ENCODE measurements at regions not wholly inside any gene's neighbourhood (a gene's known extent, or its start where the extent isn't known, plus 50 kb on each side); places are given as distances from the start of the nearest gene placed in this dataset.

DNA sequence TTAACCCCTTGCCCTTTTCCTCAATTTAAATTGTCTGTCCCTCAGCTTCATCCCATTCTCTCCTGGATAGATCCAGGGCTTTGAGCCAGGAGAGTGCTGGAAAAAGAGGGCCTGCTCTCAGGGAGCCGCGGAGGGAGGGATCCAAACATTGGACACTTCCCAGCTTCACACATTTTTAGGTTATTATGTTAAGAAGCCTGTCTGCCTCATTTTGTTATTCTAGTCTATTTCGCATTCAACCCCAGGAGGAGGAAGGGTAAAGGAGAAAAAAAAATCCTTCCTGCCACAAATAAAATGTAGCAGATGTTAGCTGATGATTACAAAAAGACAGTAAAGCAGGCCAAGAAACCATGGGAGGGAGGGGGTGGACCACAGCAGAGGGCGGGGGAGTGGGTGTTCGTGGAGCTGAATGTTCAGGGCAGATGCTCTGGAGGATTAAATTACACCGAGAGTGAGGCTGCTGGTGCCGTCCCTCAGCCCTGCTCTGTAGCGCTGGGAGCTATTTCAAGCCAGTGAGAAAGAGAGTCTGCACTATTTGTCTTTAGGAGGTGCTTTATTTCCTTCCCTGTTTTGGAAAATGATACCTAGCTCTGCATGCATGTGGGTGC, 60.6 kb upstream of the ZFR start:
- no peak for TF ChIP-seq POLR2A (IDR thresholded peaks at IDR 0.05)
- TF ChIP-seq, protein P1, sequence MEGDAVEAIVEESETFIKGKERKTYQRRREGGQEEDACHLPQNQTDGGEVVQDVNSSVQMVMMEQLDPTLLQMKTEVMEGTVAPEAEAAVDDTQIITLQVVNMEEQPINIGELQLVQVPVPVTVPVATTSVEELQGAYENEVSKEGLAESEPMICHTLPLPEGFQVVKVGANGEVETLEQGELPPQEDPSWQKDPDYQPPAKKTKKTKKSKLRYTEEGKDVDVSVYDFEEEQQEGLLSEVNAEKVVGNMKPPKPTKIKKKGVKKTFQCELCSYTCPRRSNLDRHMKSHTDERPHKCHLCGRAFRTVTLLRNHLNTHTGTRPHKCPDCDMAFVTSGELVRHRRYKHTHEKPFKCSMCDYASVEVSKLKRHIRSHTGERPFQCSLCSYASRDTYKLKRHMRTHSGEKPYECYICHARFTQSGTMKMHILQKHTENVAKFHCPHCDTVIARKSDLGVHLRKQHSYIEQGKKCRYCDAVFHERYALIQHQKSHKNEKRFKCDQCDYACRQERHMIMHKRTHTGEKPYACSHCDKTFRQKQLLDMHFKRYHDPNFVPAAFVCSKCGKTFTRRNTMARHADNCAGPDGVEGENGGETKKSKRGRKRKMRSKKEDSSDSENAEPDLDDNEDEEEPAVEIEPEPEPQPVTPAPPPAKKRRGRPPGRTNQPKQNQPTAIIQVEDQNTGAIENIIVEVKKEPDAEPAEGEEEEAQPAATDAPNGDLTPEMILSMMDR (IDR thresholded peaks at IDR 0.05) = no peak
- TF ChIP-seq EP300 (IDR thresholded peaks at IDR 0.05) = no peak

Measured in sigmoid colon (tissue), 4 donors.